Vagina (tissue), 2 donors: ENCODE measurements at regions not wholly inside any gene's neighbourhood (a gene's known extent, or its start where the extent isn't known, plus 50 kb on each side); places are given as distances from the start of the nearest gene placed in this dataset.

Source experiments
- POLR2A ChIP-seq, 2 donors: fragments of 450-650 bp; IDR thresholded peaks; one replicate each; pipeline ENCODE4 v1.6.1; 2017; ENCODE audit warnings: antibody characterized with exemption in 2 of 2, mild to moderate bottlenecking in 2 of 2, moderate library complexity in 2 of 2
- POLR2AphosphoS5 ChIP-seq, 2 donors: sonication (generic); formaldehyde crosslinking; IDR thresholded peaks; one replicate each; pipeline ENCODE4 v1.9.0; 2017; ENCODE audit warnings: antibody characterized with exemption in 2 of 2, mild to moderate bottlenecking in 2 of 2, low read depth in 1 of 2; ENCODE audit not compliant: insufficient read depth in 1 of 2
- TF ChIP-seq, protein P1 (sequence below), 3 experiments: fragments of 450-650 bp in 2 of 3; fragments of 200-600 bp in 1 of 3; sonication (generic) in 1 of 3; IDR thresholded peaks; one replicate each; pipeline ENCODE4 v1.5.1; 2017 to 2019; ENCODE audit warnings: antibody characterized with exemption in 3 of 3, mild to moderate bottlenecking in 2 of 3, moderate library complexity in 2 of 3

DNA sequence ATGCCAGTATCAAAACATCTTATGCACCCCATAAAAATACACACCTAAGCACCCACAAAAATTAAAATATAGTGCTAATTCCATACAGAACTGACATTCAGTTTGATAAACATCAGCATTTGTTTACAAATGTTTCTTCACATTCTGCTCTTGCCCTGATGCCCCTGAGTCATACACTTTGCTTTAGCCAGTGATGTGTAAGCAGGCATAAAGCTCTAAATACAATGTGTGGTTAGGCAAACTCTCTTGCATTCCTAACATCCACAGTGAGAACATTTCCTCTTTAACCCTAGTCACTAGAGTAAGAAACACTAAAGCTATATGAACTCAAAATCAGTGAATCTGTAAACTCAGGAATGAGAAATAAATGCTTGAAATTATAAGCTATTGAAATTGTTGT is 1060.7 kb downstream of the FAM181B start:
- TF ChIP-seq, protein P1, sequence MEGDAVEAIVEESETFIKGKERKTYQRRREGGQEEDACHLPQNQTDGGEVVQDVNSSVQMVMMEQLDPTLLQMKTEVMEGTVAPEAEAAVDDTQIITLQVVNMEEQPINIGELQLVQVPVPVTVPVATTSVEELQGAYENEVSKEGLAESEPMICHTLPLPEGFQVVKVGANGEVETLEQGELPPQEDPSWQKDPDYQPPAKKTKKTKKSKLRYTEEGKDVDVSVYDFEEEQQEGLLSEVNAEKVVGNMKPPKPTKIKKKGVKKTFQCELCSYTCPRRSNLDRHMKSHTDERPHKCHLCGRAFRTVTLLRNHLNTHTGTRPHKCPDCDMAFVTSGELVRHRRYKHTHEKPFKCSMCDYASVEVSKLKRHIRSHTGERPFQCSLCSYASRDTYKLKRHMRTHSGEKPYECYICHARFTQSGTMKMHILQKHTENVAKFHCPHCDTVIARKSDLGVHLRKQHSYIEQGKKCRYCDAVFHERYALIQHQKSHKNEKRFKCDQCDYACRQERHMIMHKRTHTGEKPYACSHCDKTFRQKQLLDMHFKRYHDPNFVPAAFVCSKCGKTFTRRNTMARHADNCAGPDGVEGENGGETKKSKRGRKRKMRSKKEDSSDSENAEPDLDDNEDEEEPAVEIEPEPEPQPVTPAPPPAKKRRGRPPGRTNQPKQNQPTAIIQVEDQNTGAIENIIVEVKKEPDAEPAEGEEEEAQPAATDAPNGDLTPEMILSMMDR (IDR thresholded peaks at IDR 0.05), result no peak
- TF ChIP-seq POLR2AphosphoS5 (IDR thresholded peaks at IDR 0.05; ENCODE audit: insufficient read depth in 1 of 2, low read depth in 1 of 2) (no peak), POLR2A (IDR thresholded peaks at IDR 0.05) (no peak)
